Choroid plexus epithelial cell (primary cell): ENCODE measurements at regions not wholly inside any gene's neighbourhood (a gene's known extent, or its start where the extent isn't known, plus 50 kb on each side); places are given as distances from the start of the nearest gene placed in this dataset.

ENCODE experiments used
- DNase-seq: peaks from one replicate; pipeline ENCODE4 v3.0.0-alpha.2; 2010; ENCODE audit warnings: low read depth
- H3K4me3 ChIP-seq: 2 replicates; pipeline ENCODE4 v1.5.1; 2011; ENCODE audit warnings: low read depth, mild to moderate bottlenecking, control low read depth, low read length, moderate library complexity
- TF ChIP-seq, protein P1 (sequence below): conservative IDR thresholded peaks from 2 replicates; pipeline ENCODE4 v1.5.1; 2011; ENCODE audit warnings: low read depth, mild to moderate bottlenecking, control low read depth, inconsistent platforms, low read length, moderate library complexity

DNA sequence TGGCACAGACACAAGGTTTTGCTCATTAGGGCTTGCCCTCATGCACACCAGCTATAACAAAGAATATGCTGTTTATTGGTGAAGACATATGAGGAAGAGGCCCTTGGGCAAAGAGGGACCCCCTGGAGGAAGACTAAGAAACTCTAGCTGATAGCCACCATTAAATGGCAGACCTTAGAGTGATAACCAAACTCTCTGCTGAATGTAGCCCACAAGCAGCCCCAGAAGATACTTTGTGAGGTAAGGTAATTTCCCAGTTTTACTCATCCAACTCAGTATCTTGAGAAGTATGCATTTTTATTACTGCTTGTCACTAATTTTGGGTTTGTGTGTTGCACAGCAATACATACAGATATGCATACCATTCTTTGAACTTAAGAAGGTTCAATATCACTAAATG is 563.3 kb downstream of the DOK5 start:
- TF ChIP-seq, protein P1, sequence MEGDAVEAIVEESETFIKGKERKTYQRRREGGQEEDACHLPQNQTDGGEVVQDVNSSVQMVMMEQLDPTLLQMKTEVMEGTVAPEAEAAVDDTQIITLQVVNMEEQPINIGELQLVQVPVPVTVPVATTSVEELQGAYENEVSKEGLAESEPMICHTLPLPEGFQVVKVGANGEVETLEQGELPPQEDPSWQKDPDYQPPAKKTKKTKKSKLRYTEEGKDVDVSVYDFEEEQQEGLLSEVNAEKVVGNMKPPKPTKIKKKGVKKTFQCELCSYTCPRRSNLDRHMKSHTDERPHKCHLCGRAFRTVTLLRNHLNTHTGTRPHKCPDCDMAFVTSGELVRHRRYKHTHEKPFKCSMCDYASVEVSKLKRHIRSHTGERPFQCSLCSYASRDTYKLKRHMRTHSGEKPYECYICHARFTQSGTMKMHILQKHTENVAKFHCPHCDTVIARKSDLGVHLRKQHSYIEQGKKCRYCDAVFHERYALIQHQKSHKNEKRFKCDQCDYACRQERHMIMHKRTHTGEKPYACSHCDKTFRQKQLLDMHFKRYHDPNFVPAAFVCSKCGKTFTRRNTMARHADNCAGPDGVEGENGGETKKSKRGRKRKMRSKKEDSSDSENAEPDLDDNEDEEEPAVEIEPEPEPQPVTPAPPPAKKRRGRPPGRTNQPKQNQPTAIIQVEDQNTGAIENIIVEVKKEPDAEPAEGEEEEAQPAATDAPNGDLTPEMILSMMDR, result no peak
- no peak overlapping the region for H3K4me3 ChIP-seq
- no peak for DNase-seq

- H3K4me3 ChIP-seq, result no peak overlapping the region
- DNase-seq, result no peak
- TF ChIP-seq, protein P1, result no peak
These were observed 556.6 kb downstream of the DOK5 start for GRCh38 chr20:55031971-55032370.

DNA sequence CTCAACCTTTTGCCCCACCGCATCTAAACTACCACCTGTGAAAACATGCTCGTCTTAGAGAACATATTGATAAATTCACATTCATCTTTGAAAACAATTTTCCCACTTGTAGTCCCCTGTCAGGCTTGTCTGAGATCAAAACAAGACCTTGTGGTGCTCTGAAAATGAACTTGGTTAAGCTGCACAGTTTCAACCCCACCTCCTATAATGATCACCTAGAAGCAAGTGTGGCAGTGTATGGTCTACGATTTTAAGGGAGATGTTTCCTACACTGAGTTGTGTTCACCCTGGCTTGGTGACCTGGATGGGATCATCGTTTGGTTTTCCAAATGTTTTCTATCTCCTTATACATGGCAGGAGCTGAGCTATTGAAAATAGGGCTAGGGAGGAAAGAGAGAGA is 539.4 kb downstream of the DOK5 start:
- DNase-seq, result no peak
- TF ChIP-seq, protein P1, result no peak
- H3K4me3 ChIP-seq, result no peak overlapping the region

DNA sequence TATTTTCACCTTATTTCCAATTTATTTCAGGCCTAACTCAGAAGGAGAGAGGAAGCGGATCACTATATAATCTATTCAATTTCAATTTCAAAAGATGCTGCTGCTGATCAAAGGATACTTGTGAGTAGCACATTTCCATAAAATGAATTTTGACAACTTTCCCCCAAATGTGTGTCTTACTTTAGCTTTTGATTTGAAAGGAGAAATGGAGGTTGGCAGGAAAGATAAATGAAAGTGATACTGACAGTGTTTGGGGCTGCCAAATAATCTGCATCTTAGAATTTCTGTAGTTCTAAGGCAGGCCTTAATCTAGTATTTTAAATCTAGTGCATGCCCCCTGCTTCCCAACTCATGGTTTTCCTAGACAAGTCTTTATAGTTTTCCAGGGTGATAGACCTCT is 535.4 kb downstream of the DOK5 start:
- DNase-seq, result no peak
- H3K4me3 ChIP-seq, result no peak overlapping the region
- TF ChIP-seq, protein P1, result no peak

- no peak for DNase-seq
- H3K4me3 ChIP-seq, result no peak overlapping the region
- TF ChIP-seq, protein P1, result no peak
These were observed 533.7 kb downstream of the DOK5 start for GRCh38 chr20:55009066-55009465.

DNA sequence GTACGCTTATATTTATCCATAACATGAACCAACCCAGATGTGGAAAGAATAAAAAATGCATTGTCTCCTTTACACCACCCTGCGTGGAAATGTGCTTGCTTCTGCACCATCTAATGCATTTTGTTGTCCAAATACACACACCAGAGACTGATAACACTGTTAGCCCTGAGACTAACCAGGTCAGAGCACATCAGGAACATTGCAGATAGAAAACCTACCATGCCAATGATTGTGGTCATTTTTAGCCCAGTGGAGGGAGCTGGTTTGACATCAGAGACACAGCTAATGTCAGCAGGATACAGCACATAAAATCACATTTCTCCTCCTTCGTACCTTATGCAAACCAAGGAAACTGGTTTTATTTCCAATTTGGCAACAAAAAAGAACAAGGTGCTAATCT is 528.7 kb downstream of the DOK5 start:
- no peak overlapping the region for H3K4me3 ChIP-seq
- TF ChIP-seq, protein P1, result no peak
- no peak for DNase-seq

DNA sequence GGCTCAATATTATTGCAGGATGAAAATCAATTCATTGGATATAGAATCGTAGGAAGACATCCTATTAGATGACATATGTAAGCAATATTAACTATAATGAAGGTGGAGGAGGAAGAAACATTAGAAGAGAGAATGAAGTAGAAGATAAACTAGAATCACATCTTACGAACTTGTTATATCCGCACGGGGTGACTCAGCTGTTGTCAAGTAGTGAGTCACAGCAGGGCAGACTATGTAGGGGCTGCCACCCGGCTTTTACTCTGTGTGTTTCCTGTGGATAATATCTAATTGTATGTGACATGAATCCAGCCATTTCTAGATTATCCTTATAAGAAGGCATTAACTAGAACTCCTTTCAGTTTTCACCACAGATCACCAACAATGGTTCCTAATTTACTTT is 520.2 kb downstream of the DOK5 start:
- DNase-seq, result no peak
- TF ChIP-seq, protein P1, result no peak

More for the DNA sequence above, 520.2 kb downstream of the DOK5 start:
- no peak overlapping the region for H3K4me3 ChIP-seq
